ENCODE measurements at regions not wholly inside any gene's neighbourhood (a gene's known extent, or its start where the extent isn't known, plus 50 kb on each side); places are given as distances from the start of the nearest gene placed in this dataset.

GRCh38 chrX:39850630-39851152 lies 247.1 kb downstream of the BCOR start (continued):
- TF ChIP-seq CBX1 (IDR thresholded peaks at IDR 0.05; ENCODE audit: low read depth) (no peak), NFE2 (IDR thresholded peaks at IDR 0.05; ENCODE audit: low read depth) (peak; percentile 67), ZNF76 (CRISPR knock-in tag; IDR thresholded peaks at IDR 0.05; ENCODE audit: borderline replicate concordance) (no peak), ZNF316 (IDR thresholded peaks at IDR 0.05) (peak; percentile 45; the same call in 1 of the 2 replicates), SIN3B (IDR thresholded peaks at IDR 0.05; ENCODE audit: low read depth) (no peak), TAF9B (IDR thresholded peaks at IDR 0.05; ENCODE audit: partially characterized antibody) (peak; percentile 37), NRF1 (conservative IDR thresholded peaks at IDR 0.05 in 1 of 2, IDR thresholded peaks at IDR 0.05 in 1 of 2) (0 out of 4 replicates have a peak, but pooled peaks of 1 of the 2 experiments have one; percentile 8), MAZ (CRISPR knock-in tag; conservative IDR thresholded peaks at IDR 0.05 in 1 of 2, IDR thresholded peaks at IDR 0.05 in 1 of 2) (peak in 1 of 2 experiments; percentile 35; a peak in 1 of 4 replicates), NCOA1 (IDR thresholded peaks at IDR 0.05; ENCODE audit: low read depth) (peak; percentile 68; the same call in 1 of the 2 replicates), TAL1 (IDR thresholded peaks at IDR 0.05) (peak; percentile 59), ATF7 (IDR thresholded peaks at IDR 0.05) (peak; percentile 33; the same call in 1 of the 2 replicates), MNT (conservative IDR thresholded peaks at IDR 0.05) (peak in 1 of 2 experiments; percentile 49; a peak in 1 of 4 replicates), STAT5A (IDR thresholded peaks at IDR 0.05; ENCODE audit: borderline replicate concordance, low read length) (peak; percentile 44), ID3 (CRISPR knock-in tag; IDR thresholded peaks at IDR 0.05) (no peak), ID3 (tag; IDR thresholded peaks at IDR 0.05) (peak; percentile 55; the same call in 1 of the 2 replicates), ELK3 (CRISPR knock-in tag; IDR thresholded peaks at IDR 0.05) (no peak), TFAP4 (CRISPR knock-in tag; IDR thresholded peaks at IDR 0.05; ENCODE audit: borderline replicate concordance) (peak; percentile 77), E2F1 (CRISPR knock-in tag; IDR thresholded peaks at IDR 0.05) (no peak), PHF20 (IDR thresholded peaks at IDR 0.05; ENCODE audit: partially characterized antibody) (no peak), ELF1 (tag; IDR thresholded peaks at IDR 0.05) (peak; percentile 64), GATA2 (CRISPR knock-in tag; IDR thresholded peaks at IDR 0.05) (0 out of 2 replicates have a peak, but pooled peaks have one; percentile 31), ZNF398 (CRISPR knock-in tag; IDR thresholded peaks at IDR 0.05) (no peak)
